GM18951 (cell line): ENCODE measurements at regions not wholly inside any gene's neighbourhood (a gene's known extent, or its start where the extent isn't known, plus 50 kb on each side); places are given as distances from the start of the nearest gene placed in this dataset.

Experiments used
- POLR2A ChIP-seq: IDR thresholded peaks from 4 replicates; pipeline ENCODE4 v1.6.1; 2011; ENCODE audit warnings: mild to moderate bottlenecking; ENCODE audit not compliant: insufficient read length, insufficient read depth; ENCODE audit errors: extremely low read depth
- in situ Hi-C: fragments of 300-500 bp; cut with MboI; formaldehyde crosslinking; loops from one replicate; pipeline ENCODE4 v1.12.0; 2022; ENCODE audit warnings: low sequenced_read_pairs, mixed read lengths, inconsistent platforms; ENCODE audit not compliant: unreplicated experiment

- TF ChIP-seq POLR2A = no peak
- in situ Hi-C loops = no loop called here
Measured at GRCh38 chr3:124467980-124468902, 262.0 kb upstream of the UMPS start.

DNA sequence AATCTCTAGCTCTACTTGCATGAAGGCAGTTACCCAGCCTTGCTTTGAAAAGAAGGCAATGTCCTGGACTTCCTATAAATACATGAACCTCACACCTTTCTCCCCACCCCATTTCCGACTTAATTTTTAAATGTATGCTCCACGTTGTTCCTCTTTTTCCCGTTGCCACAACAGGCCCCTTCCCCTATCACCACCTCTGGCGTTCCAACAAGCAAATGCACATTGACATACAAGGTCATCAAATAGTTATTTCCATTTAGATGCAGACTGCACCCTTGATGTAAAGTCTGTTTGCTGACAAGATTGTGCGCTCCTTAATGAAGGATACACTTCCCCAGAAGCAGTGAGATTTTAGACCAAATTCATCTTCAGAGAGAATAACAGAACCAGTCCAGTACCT lies 260.7 kb upstream of the UMPS start:
- in situ Hi-C loops = no loop called here
- no peak for TF ChIP-seq POLR2A

- in situ Hi-C loops = no loop called here
- no peak for TF ChIP-seq POLR2A
Measured at GRCh38 chr3:124478830-124479229, 251.4 kb upstream of the UMPS start.

- no peak for TF ChIP-seq POLR2A
- in situ Hi-C loops = no loop called here
Measured at GRCh38 chr3:124483915-124484470, 246.3 kb upstream of the UMPS start.

GRCh38 chr3:124486324-124486723 lies 243.9 kb upstream of the UMPS start:
- in situ Hi-C loops = no loop called here
- TF ChIP-seq POLR2A = no peak

DNA sequence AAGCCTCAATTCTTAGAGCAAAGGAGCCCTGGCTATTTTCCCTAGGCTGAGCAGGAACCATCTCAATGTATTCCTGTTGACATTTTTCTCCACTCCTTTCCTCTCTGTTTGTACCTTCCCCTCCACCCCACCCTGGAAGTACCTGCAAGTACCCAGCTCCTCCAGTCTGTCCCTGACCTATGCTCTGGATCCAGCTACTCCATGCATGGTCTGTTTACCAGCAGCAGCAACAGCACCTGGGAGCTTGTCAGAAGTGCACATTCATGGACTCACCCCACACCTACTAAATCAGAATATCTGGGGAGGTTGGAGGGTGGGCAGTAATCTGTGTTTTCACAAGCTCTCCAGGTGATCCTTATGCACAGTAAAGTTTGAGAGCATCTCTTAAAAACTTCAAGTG lies 240.7 kb upstream of the UMPS start:
- TF ChIP-seq POLR2A = no peak

GRCh38 chr3:124491098-124491497 lies 239.2 kb upstream of the UMPS start:
- TF ChIP-seq POLR2A = no peak
- in situ Hi-C loops = no loop called here

More for the DNA sequence above, 240.7 kb upstream of the UMPS start:
- in situ Hi-C loops = no loop called here

DNA sequence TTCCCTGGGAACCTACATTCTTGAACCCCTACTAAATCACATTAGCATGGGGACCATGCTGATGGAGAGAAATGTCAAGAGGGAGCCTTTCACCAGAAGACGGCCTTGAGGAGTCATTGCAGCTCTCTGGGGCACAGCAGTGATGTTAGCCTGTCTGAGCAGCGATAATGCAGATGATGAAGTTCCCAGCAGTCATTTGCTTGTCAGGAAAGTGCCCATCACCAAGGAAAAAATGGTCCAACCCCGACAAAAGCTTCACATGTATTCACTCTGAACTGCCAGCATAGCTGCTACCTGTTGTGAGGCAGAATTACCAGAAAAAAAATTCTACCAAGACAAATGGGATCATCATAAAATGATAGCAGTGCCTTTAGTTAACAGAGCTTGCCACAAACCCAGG lies 238.4 kb upstream of the UMPS start:
- in situ Hi-C loops = no loop called here
- TF ChIP-seq POLR2A = no peak

- no peak for TF ChIP-seq POLR2A
- in situ Hi-C loops = no loop called here
Measured at GRCh38 chr3:124492824-124493223, 237.4 kb upstream of the UMPS start.

GRCh38 chr3:124496061-124496460 lies 234.2 kb upstream of the UMPS start:
- in situ Hi-C loops = no loop called here
- no peak for TF ChIP-seq POLR2A

- in situ Hi-C loops = no loop called here
- TF ChIP-seq POLR2A = no peak
Measured at GRCh38 chr3:124497487-124497886, 232.8 kb upstream of the UMPS start.

- no peak for TF ChIP-seq POLR2A
- in situ Hi-C loops = no loop called here
Measured at GRCh38 chr3:124498891-124499290, 231.4 kb upstream of the UMPS start.

DNA sequence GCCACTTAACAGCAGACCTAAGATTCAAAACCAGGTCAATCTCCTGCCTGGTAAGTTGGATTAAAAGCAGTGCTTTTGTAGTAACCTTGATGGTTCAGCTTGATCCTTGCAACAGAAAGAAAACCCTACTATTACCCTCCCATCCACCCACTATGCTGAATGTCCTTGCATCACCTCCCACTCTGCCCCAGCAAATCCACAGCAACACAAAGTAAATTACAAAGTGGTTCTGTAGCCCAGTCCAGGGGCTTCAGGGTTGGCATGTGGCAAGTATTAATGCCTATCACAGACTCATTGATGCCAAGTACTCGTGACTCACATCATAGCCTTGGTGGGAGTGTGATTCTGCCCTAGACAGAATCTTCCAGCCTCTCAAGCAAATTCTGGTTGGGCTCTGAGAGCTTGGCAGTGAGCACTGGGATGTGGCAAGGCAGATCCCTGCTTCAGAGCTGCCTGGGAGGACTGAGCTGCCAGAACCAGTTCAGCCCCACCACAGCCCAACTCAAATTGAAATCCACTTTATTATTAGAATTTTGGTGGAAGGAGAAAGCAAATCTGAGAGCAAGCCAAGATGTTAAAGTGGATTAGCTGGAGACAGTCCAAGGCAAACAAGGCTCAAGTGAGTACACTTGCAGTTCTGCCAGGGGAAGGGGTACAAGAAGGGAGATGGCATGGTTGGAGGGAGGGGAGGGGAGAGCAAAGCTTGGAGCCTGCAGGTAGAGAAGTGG lies 225.8 kb upstream of the UMPS start:
- no peak for TF ChIP-seq POLR2A
- in situ Hi-C loops = no loop called here

GRCh38 chr3:124509884-124510283 lies 220.4 kb upstream of the UMPS start:
- no peak for TF ChIP-seq POLR2A
- in situ Hi-C loops = no loop called here

GRCh38 chr3:124510290-124510689 lies 220.0 kb upstream of the UMPS start:
- no peak for TF ChIP-seq POLR2A
- in situ Hi-C loops = no loop called here
